D721Med (cell line): ENCODE measurements at regions not wholly inside any gene's neighbourhood (a gene's known extent, or its start where the extent isn't known, plus 50 kb on each side); places are given as distances from the start of the nearest gene placed in this dataset.
"Not testable (repeated sequence)": the region's sequence is repeated elsewhere in the genome, so short reads cannot be mapped to it uniquely, and the experiment has no call there.

Experiments
- DNase-seq: peaks from one replicate; pipeline ENCODE4 v3.0.0; 2011; ENCODE audit warnings: low spot score; ENCODE audit not compliant: insufficient read length
- FAIRE-seq: peaks from 2 replicates; lab custom pipeline; 2011; peaks lifted over from hg19 to GRCh38; lab: Jason Lieb, UNC
- CTCF ChIP-seq: IDR thresholded peaks from 2 replicates; pipeline ENCODE4 v1.5.1; 2012; ENCODE audit warnings: mild to moderate bottlenecking, control low read depth; ENCODE audit not compliant: insufficient read depth; ENCODE audit errors: missing control alignments

- no peak for TF ChIP-seq CTCF
- DNase-seq (no peak), FAIRE-seq (no peak)
Measured at GRCh38 chr5:117393125-117393524, 818.5 kb upstream of the SEMA6A start.

GRCh38 chr5:117380316-117380715 is 805.7 kb upstream of the SEMA6A start:
- DNase-seq = no peak
- no peak for FAIRE-seq
- TF ChIP-seq CTCF = no peak

- no peak for DNase-seq
- TF ChIP-seq CTCF = no peak
- FAIRE-seq = no peak
Measured at GRCh38 chr5:117379521-117379920, 804.9 kb upstream of the SEMA6A start.

GRCh38 chr5:117376748-117377147 is 802.1 kb upstream of the SEMA6A start:
- no peak for TF ChIP-seq CTCF
- DNase-seq (no peak), FAIRE-seq (no peak)

- FAIRE-seq = no peak
- no peak for DNase-seq
- TF ChIP-seq CTCF = no peak
Measured at GRCh38 chr5:117359895-117360294, 785.3 kb upstream of the SEMA6A start.

GRCh38 chr5:117357886-117358285 is 783.3 kb upstream of the SEMA6A start:
- TF ChIP-seq CTCF = no peak
- FAIRE-seq = no peak
- no peak for DNase-seq

- no peak for DNase-seq
- no peak for TF ChIP-seq CTCF
- no peak for FAIRE-seq
Measured at GRCh38 chr5:117347280-117347679, 772.7 kb upstream of the SEMA6A start.

- FAIRE-seq, DNase-seq: not testable (repeated sequence)
Measured at GRCh38 chr5:117343726-117344125, 769.1 kb upstream of the SEMA6A start.
